NT2/D1 (cell line): ENCODE measurements at regions not wholly inside any gene's neighbourhood (a gene's known extent, or its start where the extent isn't known, plus 50 kb on each side); places are given as distances from the start of the nearest gene placed in this dataset.
"Not testable (repeated sequence)": the region's sequence is repeated elsewhere in the genome, so short reads cannot be mapped to it uniquely, and the experiment has no call there.

ENCODE experiments used
- SUZ12 ChIP-seq: IDR thresholded peaks from 2 replicates; pipeline ENCODE4 v1.6.1; 2011; ENCODE audit not compliant: insufficient read length, insufficient read depth; ENCODE audit errors: extremely low read depth
- YY1 ChIP-seq: IDR thresholded peaks from 2 replicates; pipeline ENCODE4 v1.6.1; 2011; ENCODE audit not compliant: insufficient read length, insufficient read depth
- ZNF274 ChIP-seq: IDR thresholded peaks from 2 replicates; pipeline ENCODE4 v1.6.1; 2011; ENCODE audit warnings: mild to moderate bottlenecking, low read depth, low read length

DNA sequence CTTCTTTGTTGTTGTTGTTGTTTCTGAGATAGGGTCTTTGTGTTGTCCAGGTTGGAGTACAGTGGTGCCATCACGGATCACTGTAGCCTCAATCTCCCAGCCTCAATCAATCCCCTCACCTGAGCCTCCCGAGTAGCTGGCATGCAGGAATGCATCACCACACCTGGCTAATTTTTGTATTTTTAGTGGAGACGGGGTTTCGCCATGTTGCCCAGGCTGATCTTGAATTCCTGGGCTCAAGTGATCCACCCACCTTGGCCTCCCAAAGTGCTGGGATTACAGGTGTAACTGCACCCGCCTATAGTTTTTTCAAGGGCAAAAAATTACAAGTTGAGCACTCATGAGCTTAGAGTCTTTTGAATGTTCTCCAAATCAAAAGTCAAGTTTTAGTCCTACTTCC lies 167.2 kb downstream of the DEPDC1B start:
- TF ChIP-seq YY1, ZNF274, SUZ12: not testable (repeated sequence)
